Endothelial cell of umbilical vein (primary cell): ENCODE measurements at regions not wholly inside any gene's neighbourhood (a gene's known extent, or its start where the extent isn't known, plus 50 kb on each side); places are given as distances from the start of the nearest gene placed in this dataset.

ENCODE experiments used
- BruUV-seq: library from RNA; stranded (reverse); fragments of 400-500 nt; replicated peaks from 2 replicates; lab custom pipeline; 2021; lab: Mats Ljungman, UMichigan
- CTCF ChIA-PET: fragments of 300-600, 350-600 bp; sonication (Branson Sonifier 250); formaldehyde crosslinking; loops from one replicate; lab custom pipeline; 2021; ENCODE audit warnings: antibody characterized with exemption, inconsistent platforms; lab: Charles Lee
- POLR2A ChIA-PET: fragments of 300-600, 350-600 bp; sonication (Branson Sonifier 250); formaldehyde crosslinking; loops from one replicate; lab custom pipeline; 2021; ENCODE audit warnings: antibody characterized with exemption, inconsistent platforms; lab: Charles Lee
- DNase-seq: peaks from one replicate; pipeline ENCODE4 v3.0.0-alpha.2; 2011; ENCODE audit warnings: low read depth, low spot score
- FAIRE-seq: peaks from 2 replicates; lab custom pipeline; 2011; peaks lifted over from hg19 to GRCh38; lab: Jason Lieb, UNC
- H2AFZ ChIP-seq: 2 replicates; pipeline ENCODE4 v1.6.0; 2012; ENCODE audit warnings: low read depth, low read length, control low read depth, inconsistent platforms
- H3K27ac ChIP-seq: 2 replicates; pipeline ENCODE4 v1.5.1; 2011; ENCODE audit warnings: low read depth, mild to moderate bottlenecking, control low read depth, low read length, moderate library complexity; ENCODE audit not compliant: insufficient read depth
- H3K27me3 ChIP-seq, 2 experiments: 2 replicates each; pipeline versions ENCODE4 v1.6.0 to v1.6.1; 2011; ENCODE audit warnings: low read length in 2 of 2, mixed read lengths in 1 of 2; ENCODE audit not compliant: control insufficient read depth in 2 of 2, insufficient read depth in 2 of 2
- H3K36me3 ChIP-seq, 2 experiments: 2 replicates in 1 of 2; 3 replicates in 1 of 2; pipeline ENCODE4 v1.5.1; 2011; ENCODE audit warnings: low read length in 2 of 2, mild to moderate bottlenecking in 1 of 2, moderate library complexity in 1 of 2; ENCODE audit not compliant: control insufficient read depth in 2 of 2, insufficient read depth in 2 of 2; ENCODE audit errors: extremely low read depth in 1 of 2
- H3K4me1 ChIP-seq: 3 replicates; pipeline ENCODE4 v1.5.1; 2011; ENCODE audit warnings: mild to moderate bottlenecking, low read length; ENCODE audit not compliant: control insufficient read depth, insufficient read depth; ENCODE audit errors: extremely low read depth
- H3K4me2 ChIP-seq: 2 replicates; pipeline ENCODE4 v1.6.1; 2011; ENCODE audit warnings: low read length, control low read depth, mixed read lengths; ENCODE audit not compliant: insufficient read depth
- H3K4me3 ChIP-seq, 3 experiments: fragments of 200-600 bp in 1 of 3; sonication (generic), shearing (Covaris generic) in 1 of 3; replicated peaks in 1 of 3; 2 replicates each; pipeline ENCODE4 v1.5.1; 2011 to 2016; ENCODE audit warnings: control low read depth in 3 of 3, low read length in 3 of 3, mild to moderate bottlenecking in 2 of 3, inconsistent platforms in 1 of 3, low read depth in 1 of 3, moderate library complexity in 1 of 3; ENCODE audit not compliant: insufficient read depth in 1 of 3
- H3K79me2 ChIP-seq: 2 replicates; pipeline ENCODE4 v1.6.0; 2012; ENCODE audit warnings: low read length, inconsistent platforms; ENCODE audit not compliant: control insufficient read depth, insufficient read depth
- H3K9ac ChIP-seq: replicated peaks from 2 replicates; pipeline ENCODE3; 2011; ENCODE audit warnings: low read length, control low read depth; ENCODE audit not compliant: insufficient read depth; ENCODE audit errors: extremely low read depth
- H3K9me1 ChIP-seq: replicated peaks from 3 replicates; pipeline ENCODE4 v1.6.0; 2011; ENCODE audit warnings: mild to moderate bottlenecking, low read length; ENCODE audit not compliant: control insufficient read depth, insufficient read depth; ENCODE audit errors: extremely low read depth
- H3K9me3 ChIP-seq: replicated peaks from 2 replicates; pipeline ENCODE4 v1.5.1; 2012; ENCODE audit warnings: low read length, inconsistent platforms; ENCODE audit not compliant: control insufficient read depth, insufficient read depth
- H4K20me1 ChIP-seq: replicated peaks from 2 replicates; pipeline ENCODE3; 2011; ENCODE audit warnings: mild to moderate bottlenecking, low read length; ENCODE audit not compliant: control insufficient read depth, insufficient read depth; ENCODE audit errors: extremely low read depth
- CTCF ChIP-seq, 2 donors: IDR thresholded peaks; 1 replicate in 1 of 2; 2 replicates in 1 of 2; pipeline ENCODE4 v1.5.1; 2011; ENCODE audit warnings: low read length in 2 of 2, mild to moderate bottlenecking in 2 of 2, moderate library complexity in 2 of 2, control low read depth in 1 of 2, inconsistent platforms in 1 of 2, low read depth in 1 of 2; ENCODE audit not compliant: insufficient read depth in 1 of 2; ENCODE audit errors: extremely low read depth in 1 of 2
- EZH2 ChIP-seq: IDR thresholded peaks from 2 replicates; pipeline ENCODE4 v1.6.1; 2012; ENCODE audit warnings: borderline replicate concordance, low read depth, mild to moderate bottlenecking, moderate library complexity, low read length, inconsistent platforms; ENCODE audit not compliant: severe bottlenecking
- FOS ChIP-seq: IDR thresholded peaks from 2 replicates; pipeline ENCODE4 v1.6.1; 2011; ENCODE audit warnings: mild to moderate bottlenecking, low read length, moderate library complexity, borderline replicate concordance; ENCODE audit not compliant: insufficient read depth
- GATA2 ChIP-seq: IDR thresholded peaks from 2 replicates; pipeline ENCODE4 v1.7.0; 2011; ENCODE audit warnings: low read depth, mild to moderate bottlenecking, moderate library complexity, mixed read lengths, low read length; ENCODE audit not compliant: insufficient read length, insufficient read depth
- JUN ChIP-seq: IDR thresholded peaks from 2 replicates; pipeline ENCODE4 v1.6.1; 2011; ENCODE audit warnings: borderline replicate concordance, low read depth; ENCODE audit not compliant: insufficient read length, insufficient read depth
- MAX ChIP-seq: IDR thresholded peaks from 2 replicates; pipeline ENCODE4 v1.6.1; 2011; ENCODE audit not compliant: insufficient read depth, insufficient read length
- MYC ChIP-seq: IDR thresholded peaks from one replicate; pipeline ENCODE4 v1.6.1; 2011; ENCODE audit warnings: mild to moderate bottlenecking, low read depth, low read length
- POLR2A ChIP-seq: IDR thresholded peaks from 2 replicates; pipeline ENCODE4 v1.6.1; 2012; ENCODE audit warnings: low read depth, mild to moderate bottlenecking, control low read depth, low read length
- POLR2AphosphoS5 ChIP-seq: IDR thresholded peaks from 2 replicates; pipeline ENCODE4 v1.6.1; 2012; ENCODE audit warnings: low read depth, mild to moderate bottlenecking, control low read depth, low read length, moderate library complexity; ENCODE audit not compliant: insufficient read depth
- dilution Hi-C: fragments of 300-500 bp; cut with MboI; formaldehyde crosslinking; loops from one replicate; pipeline ENCODE4 v1.15.0; 2019; ENCODE audit warnings: low sequenced_read_pairs; ENCODE audit not compliant: extremely low pct_ligation_motif_present
- intact Hi-C: fragments of 100-400 bp; cut with micrococcal nuclease; formaldehyde crosslinking; loops from one replicate; pipeline ENCODE4 v1.10.0; 2022

GRCh38 chr9:89790542-89791109 lies 185.8 kb downstream of the GADD45G start:
- DNase-seq, result no peak
- intact Hi-C loops, result no loop called here
- no TSS peak for BruUV-seq
- no peaks in the 10 kb centered on the region for H4K20me1 ChIP-seq
- dilution Hi-C loops, result no loop called here
- H2AFZ ChIP-seq, result no peak overlapping the region
- no peaks in the 10 kb centered on the region for H3K79me2 ChIP-seq
- TF ChIP-seq MAX, result no peak
- no peak for TF ChIP-seq MYC
- TF ChIP-seq POLR2A, result no peak
- no peak for TF ChIP-seq GATA2
- no peak for TF ChIP-seq POLR2AphosphoS5
- no peak for TF ChIP-seq CTCF (IDR thresholded peaks at IDR 0.05; ENCODE audit: extremely low read depth in 1 of 2, insufficient read depth in 1 of 2, low read depth in 1 of 2, low read length in 2 of 2)
- no peak for TF ChIP-seq EZH2
- TF ChIP-seq JUN, result no peak
- TF ChIP-seq FOS, result no peak
- H3K4me2 ChIP-seq, result no peak overlapping the region
- H3K4me3 ChIP-seq, result no peak overlapping the region
- CTCF ChIA-PET, result no interaction called here
- no peaks in the 10 kb centered on the region for H3K36me3 ChIP-seq
- no peak overlapping the region for H3K9ac ChIP-seq
- peaks cover 0 to 6% of the 10 kb centered on the region in 2 experiments for H3K27me3 ChIP-seq
- no peak for FAIRE-seq
- POLR2A ChIA-PET, result no interaction called here
- H3K9me1 ChIP-seq, result no peaks in the 10 kb centered on the region
- H3K27ac ChIP-seq, result no peak overlapping the region
- no peaks in the 10 kb centered on the region for H3K9me3 ChIP-seq
- H3K4me1 ChIP-seq, result no peaks in the 10 kb centered on the region
